ENCODE measurements at regions not wholly inside any gene's neighbourhood (a gene's known extent, or its start where the extent isn't known, plus 50 kb on each side); places are given as distances from the start of the nearest gene placed in this dataset.

DNA sequence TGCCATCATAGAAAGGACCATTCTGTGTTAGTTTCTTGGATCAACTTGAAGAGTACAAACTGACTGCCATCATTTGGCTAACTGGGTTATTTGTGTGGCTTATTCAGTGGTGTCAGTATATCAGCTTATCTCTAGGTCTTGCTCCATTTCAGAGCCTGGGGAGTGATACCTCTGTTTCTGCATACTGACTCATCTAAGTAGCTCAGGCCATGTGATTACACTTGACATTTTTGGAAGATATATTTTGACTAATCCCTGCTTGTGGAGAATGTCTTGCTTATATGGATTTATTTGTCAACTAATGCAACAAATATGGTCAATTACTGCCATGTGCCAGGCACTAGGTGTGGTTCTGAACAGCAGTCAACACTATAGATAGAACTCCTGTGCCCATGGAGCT lies 311.7 kb downstream of the YTHDC2 start:
- intact Hi-C loops (cut with micrococcal nuclease): no loop called here
- Histone ChIP-seq H3K9ac (ENCODE audit: low read length) (no peak overlapping the region), H3K9me2 (ENCODE audit: insufficient read depth) (no peaks in the 10 kb centered on the region), H3K4me3 (replicated peaks in 1 of 2; ENCODE audit: low read depth in 1 of 2, low read length in 2 of 2) (no peak overlapping the region), H3K9me3 (ENCODE audit: control insufficient read depth in 1 of 2, insufficient read depth in 1 of 2, low read depth in 1 of 2, low read length in 2 of 2) (no peaks in the 10 kb centered on the region), H3K27ac (ENCODE audit: low read depth, low read length) (no peak overlapping the region), H3K36me3 (ENCODE audit: control insufficient read depth in 1 of 2, insufficient read depth in 2 of 2, low read length in 2 of 2) (no peaks in the 10 kb centered on the region), H4K20me1 (ENCODE audit: insufficient read depth) (no peaks in the 10 kb centered on the region), H3K79me2 (ENCODE audit: insufficient read depth, low read length) (no peaks in the 10 kb centered on the region), H3K4me2 (ENCODE audit: low read length) (no peak overlapping the region), H3K27me3 (ENCODE audit: insufficient read depth, low read length) (0 out of 2 replicates have a peak, but pooled peaks cover 9% of the 10 kb centered on the region), H3K4me1 (ENCODE audit: control insufficient read depth in 1 of 2, insufficient read depth in 2 of 2, low read length in 2 of 2) (no peaks in the 10 kb centered on the region), H2AFZ (ENCODE audit: low read depth, low read length, poor library complexity, severe bottlenecking) (no peak overlapping the region)
- CTCF ChIA-PET: no interaction called here
- BruUV-seq (replicated peaks): no TSS peak
- RAD21 ChIA-PET (ENCODE audit: low non-redundant PET in 1 of 2, low total read pairs in 2 of 2, uncharacterized antibody in 2 of 2, unreplicated experiment in 2 of 2): no interaction called here
- no peak for ATAC-seq
- DNase-seq (ENCODE audit: low read depth, low spot score): no peak
- TF ChIP-seq POLR2A (IDR thresholded peaks at IDR 0.05; ENCODE audit: borderline replicate concordance, extremely low read depth, insufficient read depth, insufficient read length) (no peak), FOSL1 (IDR thresholded peaks at IDR 0.05; ENCODE audit: low read depth) (no peak), JUND (IDR thresholded peaks at IDR 0.05) (no peak)
- POLR2A ChIA-PET: no interaction called here

- H3K27me3 ChIP-seq (ENCODE audit: insufficient read depth, low read length): 0 out of 2 replicates have a peak, but pooled peaks cover 3% of the 10 kb centered on the region
- H3K4me3 ChIP-seq (replicated peaks in 1 of 2; ENCODE audit: low read depth in 1 of 2, low read length in 2 of 2): no peak overlapping the region
- DNase-seq (ENCODE audit: low read depth, low spot score) (no peak), ATAC-seq (no peak)
- H4K20me1 ChIP-seq (ENCODE audit: insufficient read depth): no peaks in the 10 kb centered on the region
- ChIA-PET CTCF (no interaction called here), RAD21 (ENCODE audit: low non-redundant PET in 1 of 2, low total read pairs in 2 of 2, uncharacterized antibody in 2 of 2, unreplicated experiment in 2 of 2) (no interaction called here), POLR2A (interaction anchor here (0.6 kb wide), 1 partner anchor 23 kb away, joined by 3 read pairs; no protein-coding TSS in a partner anchor)
- no TSS peak for BruUV-seq (replicated peaks)
- no peaks in the 10 kb centered on the region for H3K9me2 ChIP-seq (ENCODE audit: insufficient read depth)
- H3K27ac ChIP-seq (ENCODE audit: low read depth, low read length): no peak overlapping the region
- TF ChIP-seq CEBPB (IDR thresholded peaks at IDR 0.05; ENCODE audit: low read depth): no peak
- TF ChIP-seq POLR2A (IDR thresholded peaks at IDR 0.05; ENCODE audit: borderline replicate concordance, extremely low read depth, insufficient read depth, insufficient read length): no peak
- no peak for TF ChIP-seq ZNF274 (IDR thresholded peaks at IDR 0.05; ENCODE audit: low read depth, low read length)
- TF ChIP-seq SIN3A (IDR thresholded peaks at IDR 0.05; ENCODE audit: low read depth): no peak
- no peak for TF ChIP-seq REST (IDR thresholded peaks at IDR 0.05; ENCODE audit: low read depth)
- TF ChIP-seq, protein P1, sequence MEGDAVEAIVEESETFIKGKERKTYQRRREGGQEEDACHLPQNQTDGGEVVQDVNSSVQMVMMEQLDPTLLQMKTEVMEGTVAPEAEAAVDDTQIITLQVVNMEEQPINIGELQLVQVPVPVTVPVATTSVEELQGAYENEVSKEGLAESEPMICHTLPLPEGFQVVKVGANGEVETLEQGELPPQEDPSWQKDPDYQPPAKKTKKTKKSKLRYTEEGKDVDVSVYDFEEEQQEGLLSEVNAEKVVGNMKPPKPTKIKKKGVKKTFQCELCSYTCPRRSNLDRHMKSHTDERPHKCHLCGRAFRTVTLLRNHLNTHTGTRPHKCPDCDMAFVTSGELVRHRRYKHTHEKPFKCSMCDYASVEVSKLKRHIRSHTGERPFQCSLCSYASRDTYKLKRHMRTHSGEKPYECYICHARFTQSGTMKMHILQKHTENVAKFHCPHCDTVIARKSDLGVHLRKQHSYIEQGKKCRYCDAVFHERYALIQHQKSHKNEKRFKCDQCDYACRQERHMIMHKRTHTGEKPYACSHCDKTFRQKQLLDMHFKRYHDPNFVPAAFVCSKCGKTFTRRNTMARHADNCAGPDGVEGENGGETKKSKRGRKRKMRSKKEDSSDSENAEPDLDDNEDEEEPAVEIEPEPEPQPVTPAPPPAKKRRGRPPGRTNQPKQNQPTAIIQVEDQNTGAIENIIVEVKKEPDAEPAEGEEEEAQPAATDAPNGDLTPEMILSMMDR (IDR thresholded peaks at IDR 0.05 in 2 of 3, conservative IDR thresholded peaks at IDR 0.05 in 1 of 3; ENCODE audit: borderline replicate concordance in 1 of 3, insufficient read depth in 1 of 3, low read depth in 2 of 3, low read length in 2 of 3): no peak
- no peak for TF ChIP-seq ZFX (IDR thresholded peaks at IDR 0.05)
- TF ChIP-seq EGR1 (IDR thresholded peaks at IDR 0.05; ENCODE audit: low read depth): no peak
- TF ChIP-seq YY1 (IDR thresholded peaks at IDR 0.05; ENCODE audit: extremely low read depth, insufficient replicate concordance, low read depth, low read length): no peak
- no peak for TF ChIP-seq ELF1 (IDR thresholded peaks at IDR 0.05; ENCODE audit: borderline replicate concordance, low read depth)
- TF ChIP-seq CBX3 (IDR thresholded peaks at IDR 0.05; ENCODE audit: low read depth): no peak
- TF ChIP-seq SRF (IDR thresholded peaks at IDR 0.05; ENCODE audit: low read depth): no peak
- no peak for TF ChIP-seq TCF7L2 (IDR thresholded peaks at IDR 0.05; ENCODE audit: borderline replicate concordance, extremely low read depth, insufficient read depth, insufficient read length)
- TF ChIP-seq EZH2 (IDR thresholded peaks at IDR 0.05): no peak
- no peak overlapping the region for H3K4me2 ChIP-seq (ENCODE audit: low read length)
- H3K36me3 ChIP-seq (ENCODE audit: control insufficient read depth in 1 of 2, insufficient read depth in 2 of 2, low read length in 2 of 2): no peaks in the 10 kb centered on the region
- no peak overlapping the region for H3K9ac ChIP-seq (ENCODE audit: low read length)
- no peaks in the 10 kb centered on the region for H3K4me1 ChIP-seq (ENCODE audit: control insufficient read depth in 1 of 2, insufficient read depth in 2 of 2, low read length in 2 of 2)
- no peak overlapping the region for H2AFZ ChIP-seq (ENCODE audit: low read depth, low read length, poor library complexity, severe bottlenecking)
- H3K79me2 ChIP-seq (ENCODE audit: insufficient read depth, low read length): no peaks in the 10 kb centered on the region
- H3K9me3 ChIP-seq (ENCODE audit: control insufficient read depth in 1 of 2, insufficient read depth in 1 of 2, low read depth in 1 of 2, low read length in 2 of 2): no peaks in the 10 kb centered on the region
- intact Hi-C loops (cut with micrococcal nuclease): no loop called here
These were observed 333.4 kb downstream of the YTHDC2 start for GRCh38 chr5:113846941-113847340.
